NCI-H748 treated with DMSO at 0.1 percent for 48 hours (cell line): ENCODE measurements at regions not wholly inside any gene's neighbourhood (a gene's known extent, or its start where the extent isn't known, plus 50 kb on each side); places are given as distances from the start of the nearest gene placed in this dataset.
"Not testable (repeated sequence)": the region's sequence is repeated elsewhere in the genome, so short reads cannot be mapped to it uniquely, and the experiment has no call there.

ENCODE experiments used
- DNase-seq: peaks from one replicate; lab custom pipeline; 2025; lab: John Stamatoyannopoulos, UW

GRCh38 chrX:137646472-137646871 is 80.5 kb downstream of the ZIC3 start:
- DNase-seq: no peak

- no peak for DNase-seq
Observed at GRCh38 chrX:137651647-137652046, 85.7 kb downstream of the ZIC3 start.

- no peak for DNase-seq
Observed at GRCh38 chrX:137652086-137652485, 86.2 kb downstream of the ZIC3 start.

- DNase-seq: no peak
Observed at GRCh38 chrX:137654481-137654880, 88.6 kb downstream of the ZIC3 start.

GRCh38 chrX:137667776-137668175 is 101.8 kb downstream of the ZIC3 start:
- DNase-seq: no peak

GRCh38 chrX:137684591-137684990 is 118.7 kb downstream of the ZIC3 start:
- no peak for DNase-seq

- no peak for DNase-seq
Observed at GRCh38 chrX:137695417-137695816, 129.5 kb downstream of the ZIC3 start.

- DNase-seq: no peak
Observed at GRCh38 chrX:137707348-137707747, 141.4 kb downstream of the ZIC3 start.

- no peak for DNase-seq
Observed at GRCh38 chrX:137742846-137743245, 176.9 kb downstream of the ZIC3 start.

GRCh38 chrX:137743414-137743813 is 177.5 kb downstream of the ZIC3 start:
- DNase-seq: no peak

- no peak for DNase-seq
Observed at GRCh38 chrX:137746289-137746688, 180.4 kb downstream of the ZIC3 start.

- peak; percentile 36 for DNase-seq
Observed at GRCh38 chrX:137747244-137748043, 181.5 kb downstream of the ZIC3 start.

GRCh38 chrX:137748827-137749226 is 182.9 kb downstream of the ZIC3 start:
- DNase-seq: peak; percentile 48

- no peak for DNase-seq
Observed at GRCh38 chrX:137749246-137749645, 183.3 kb downstream of the ZIC3 start.

GRCh38 chrX:137771537-137771936 is 205.6 kb downstream of the ZIC3 start:
- DNase-seq: no peak

GRCh38 chrX:137792214-137792613 is 226.3 kb downstream of the ZIC3 start:
- DNase-seq: no peak

- DNase-seq: not testable (repeated sequence)
Observed at GRCh38 chrX:137797926-137798325, 232.0 kb downstream of the ZIC3 start.

- DNase-seq: no peak
Observed at GRCh38 chrX:137823257-137823656, 257.3 kb downstream of the ZIC3 start.

GRCh38 chrX:137847376-137847775 is 281.4 kb downstream of the ZIC3 start:
- no peak for DNase-seq

- DNase-seq: no peak
Observed at GRCh38 chrX:137848266-137848905, 282.5 kb downstream of the ZIC3 start.

- no peak for DNase-seq
Observed at GRCh38 chrX:137852502-137852901, 286.6 kb downstream of the ZIC3 start.

GRCh38 chrX:137855490-137855889 is 289.6 kb downstream of the ZIC3 start:
- no peak for DNase-seq

GRCh38 chrX:137858106-137858505 is 292.2 kb downstream of the ZIC3 start:
- no peak for DNase-seq

GRCh38 chrX:137878401-137878800 is 312.5 kb downstream of the ZIC3 start:
- DNase-seq: no peak
